Osteoblast (primary cell): ENCODE measurements at regions not wholly inside any gene's neighbourhood (a gene's known extent, or its start where the extent isn't known, plus 50 kb on each side); places are given as distances from the start of the nearest gene placed in this dataset.

ENCODE experiments used
- DNase-seq: peaks from one replicate; pipeline ENCODE4 v3.0.0; 2011; ENCODE audit warnings: low spot score, mixed read lengths; ENCODE audit not compliant: insufficient read length; ENCODE audit errors: missing footprints
- H2AFZ ChIP-seq: 2 replicates; pipeline ENCODE4 v1.6.0; 2011; ENCODE audit warnings: mild to moderate bottlenecking, low read length
- H3K27ac ChIP-seq: 2 replicates; pipeline ENCODE4 v1.5.1; 2011; ENCODE audit warnings: mild to moderate bottlenecking, low read depth, low read length, moderate library complexity
- H3K27me3 ChIP-seq: 2 replicates; pipeline ENCODE4 v1.6.0; 2012; ENCODE audit warnings: mild to moderate bottlenecking, control low read depth, inconsistent platforms, low read length, moderate library complexity; ENCODE audit not compliant: insufficient read depth
- H3K36me3 ChIP-seq: 2 replicates; pipeline ENCODE4 v1.5.1; 2011; ENCODE audit warnings: mild to moderate bottlenecking, low read length, control low read depth, moderate library complexity; ENCODE audit not compliant: insufficient read depth
- H3K4me1 ChIP-seq: 2 replicates; pipeline ENCODE4 v1.5.1; 2011; ENCODE audit warnings: mild to moderate bottlenecking, low read length, control low read depth, moderate library complexity; ENCODE audit not compliant: insufficient read depth
- H3K4me2 ChIP-seq: 2 replicates; pipeline ENCODE4 v1.6.0; 2011; ENCODE audit warnings: mild to moderate bottlenecking, low read length; ENCODE audit not compliant: insufficient read depth
- H3K4me3 ChIP-seq: fragments of 200-600 bp; sonication (generic); 3 replicates; pipeline ENCODE4 v1.5.1; 2012; ENCODE audit warnings: mild to moderate bottlenecking, low read length, inconsistent platforms; ENCODE audit not compliant: insufficient read depth
- H3K79me2 ChIP-seq: 2 replicates; pipeline ENCODE4 v1.6.0; 2012; ENCODE audit warnings: mild to moderate bottlenecking, low read length, control low read depth, inconsistent platforms; ENCODE audit not compliant: insufficient read depth
- H3K9me3 ChIP-seq: 2 replicates; pipeline ENCODE4 v1.5.1; 2011; ENCODE audit warnings: low read depth, low read length, control low read depth
- H4K20me1 ChIP-seq: 2 replicates; pipeline ENCODE4 v1.6.0; 2012; ENCODE audit warnings: mild to moderate bottlenecking, low read length, control low read depth; ENCODE audit not compliant: insufficient read depth
- CTCF ChIP-seq: IDR thresholded peaks from 2 replicates; pipeline ENCODE4 v1.5.1; 2011; ENCODE audit warnings: mild to moderate bottlenecking, low read depth, low read length, moderate library complexity; ENCODE audit errors: extremely low read depth

- Histone ChIP-seq H3K27ac (no peak overlapping the region), H3K4me2 (no peak overlapping the region), H4K20me1 (no peaks in the 10 kb centered on the region), H3K4me3 (no peak overlapping the region), H3K79me2 (no peaks in the 10 kb centered on the region), H2AFZ (no peak overlapping the region), H3K4me1 (no peaks in the 10 kb centered on the region), H3K36me3 (no peaks in the 10 kb centered on the region), H3K9me3 (no peaks in the 10 kb centered on the region), H3K27me3 (no peaks in the 10 kb centered on the region)
- no peak for TF ChIP-seq CTCF
- no peak for DNase-seq
Measured at GRCh38 chr10:121051696-121052279, 200.6 kb downstream of the WDR11 start.

GRCh38 chr10:121053151-121053550, 202.0 kb downstream of the WDR11 start:
- Histone ChIP-seq H3K9me3 (no peaks in the 10 kb centered on the region), H3K27me3 (no peaks in the 10 kb centered on the region), H3K79me2 (no peaks in the 10 kb centered on the region), H3K36me3 (no peaks in the 10 kb centered on the region), H4K20me1 (no peaks in the 10 kb centered on the region), H3K27ac (no peak overlapping the region), H3K4me1 (no peaks in the 10 kb centered on the region), H3K4me2 (no peak overlapping the region), H3K4me3 (no peak overlapping the region), H2AFZ (no peak overlapping the region)
- DNase-seq: no peak
- no peak for TF ChIP-seq CTCF

GRCh38 chr10:121054874-121055273, 203.7 kb downstream of the WDR11 start:
- no peaks in the 10 kb centered on the region for H3K4me1 ChIP-seq
- no peak for TF ChIP-seq CTCF
- H2AFZ ChIP-seq: no peak overlapping the region

GRCh38 chr10:121057269-121057668, 206.1 kb downstream of the WDR11 start:
- no peaks in the 10 kb centered on the region for H3K9me3 ChIP-seq
- no peaks in the 10 kb centered on the region for H3K79me2 ChIP-seq
- no peak for TF ChIP-seq CTCF
- no peak overlapping the region for H3K4me3 ChIP-seq
- no peaks in the 10 kb centered on the region for H3K36me3 ChIP-seq
- H3K27me3 ChIP-seq: no peaks in the 10 kb centered on the region
- no peaks in the 10 kb centered on the region for H3K4me1 ChIP-seq
- H2AFZ ChIP-seq: no peak overlapping the region
- DNase-seq: no peak
- no peak overlapping the region for H3K4me2 ChIP-seq
- no peak overlapping the region for H3K27ac ChIP-seq
- no peaks in the 10 kb centered on the region for H4K20me1 ChIP-seq

More at GRCh38 chr10:121054874-121055273, 203.7 kb downstream of the WDR11 start:
- no peaks in the 10 kb centered on the region for H4K20me1 ChIP-seq
- H3K4me2 ChIP-seq: no peak overlapping the region
- no peaks in the 10 kb centered on the region for H3K79me2 ChIP-seq
- no peaks in the 10 kb centered on the region for H3K36me3 ChIP-seq
- no peak for DNase-seq
- no peak overlapping the region for H3K4me3 ChIP-seq
- no peak overlapping the region for H3K27ac ChIP-seq
- no peaks in the 10 kb centered on the region for H3K27me3 ChIP-seq
- H3K9me3 ChIP-seq: no peaks in the 10 kb centered on the region
